K562 (cell line): ENCODE measurements at regions not wholly inside any gene's neighbourhood (a gene's known extent, or its start where the extent isn't known, plus 50 kb on each side); places are given as distances from the start of the nearest gene placed in this dataset.

Experiments used
- EZH2 ChIP-seq: IDR thresholded peaks from 2 replicates; pipeline ENCODE4 v1.6.1; 2012; ENCODE audit warnings: low read depth, mild to moderate bottlenecking, inconsistent platforms, low read length, borderline replicate concordance
- NCOA2 ChIP-seq, 2 experiments: fragments of 450-650 bp; IDR thresholded peaks; 2 replicates each; pipeline ENCODE4 v1.6.1; 2018; ENCODE audit warnings: mild to moderate bottlenecking in 2 of 2, moderate library complexity in 1 of 2; ENCODE audit not compliant: partially characterized antibody in 2 of 2
- NR2C2 ChIP-seq, 2 experiments: fragments of 200-800 bp in 1 of 2; sonication (Bioruptor generic) in 1 of 2; sonication (generic) in 1 of 2; formaldehyde crosslinking in 1 of 2; IDR thresholded peaks; 2 replicates each; pipeline versions ENCODE4 v1.6.1 to v1.8.0; 2016 to 2022; ENCODE audit warnings: mild to moderate bottlenecking in 1 of 2, missing compliant biosample characterization in 1 of 2, missing genetic modification characterization in 1 of 2, missing genetic modification reagents in 1 of 2
- SMARCC2 ChIP-seq: fragments of 450-650 bp; IDR thresholded peaks from 2 replicates; pipeline ENCODE4 v1.6.1; 2017; ENCODE audit warnings: antibody characterized with exemption, moderate library complexity, mild to moderate bottlenecking, low read depth
- SUPT5H ChIP-seq: fragments of 450-650 bp; IDR thresholded peaks from 2 replicates; pipeline ENCODE4 v1.6.1; 2016
- TAL1 ChIP-seq: fragments of 450-650 bp; IDR thresholded peaks from 2 replicates; pipeline ENCODE4 v1.6.1; 2016; ENCODE audit warnings: mild to moderate bottlenecking
- TRIM24 ChIP-seq, 2 experiments: fragments of 450-650 bp; IDR thresholded peaks; 2 replicates each; pipeline ENCODE4 v1.6.1; 2016
- TF ChIP-seq, protein P1 (sequence below): sonication (generic); formaldehyde crosslinking; IDR thresholded peaks from 2 replicates; pipeline ENCODE4 v1.8.1; 2023; ENCODE audit warnings: mild to moderate bottlenecking, missing genetic modification reagents
- TF ChIP-seq, protein P2 (sequence below), 2 experiments: fragments of 450-650 bp; formaldehyde crosslinking in 1 of 2; IDR thresholded peaks; 2 replicates each; pipeline versions ENCODE4 v1.4.0 to v1.6.1; 2014 to 2020; ENCODE audit warnings: mild to moderate bottlenecking in 2 of 2, borderline replicate concordance in 1 of 2, low read depth in 1 of 2

DNA sequence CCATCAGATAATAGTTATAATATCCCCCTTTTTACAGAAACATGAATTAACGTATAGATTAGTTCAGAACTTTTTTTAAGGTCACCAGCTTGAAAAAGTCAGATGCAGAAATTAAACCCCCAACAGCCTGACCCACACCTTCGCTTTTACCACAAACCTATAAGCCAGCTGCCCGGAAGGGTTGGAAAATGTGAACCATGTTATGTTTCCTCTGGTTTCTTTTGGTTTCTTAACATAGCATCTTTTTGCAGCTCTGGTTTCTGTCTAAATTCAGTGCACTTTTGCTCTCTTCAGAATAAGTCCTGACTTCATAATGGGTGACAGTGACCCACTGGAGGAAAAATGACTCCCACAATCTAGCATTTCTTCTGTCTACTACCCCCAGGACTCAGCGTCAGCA, 381.7 kb upstream of the DDX18 start:
- TF ChIP-seq TAL1 (no peak), SMARCC2 (no peak), EZH2 (no peak), TRIM24 (IDR thresholded peaks at IDR 0.05) (no peak), NCOA2 (IDR thresholded peaks at IDR 0.05; ENCODE audit: partially characterized antibody in 2 of 2) (no peak), NR2C2 (CRISPR knock-in tag; IDR thresholded peaks at IDR 0.05) (no peak), NR2C2 (tag; IDR thresholded peaks at IDR 0.05) (no peak), SUPT5H (no peak)
- TF ChIP-seq, protein P1, sequence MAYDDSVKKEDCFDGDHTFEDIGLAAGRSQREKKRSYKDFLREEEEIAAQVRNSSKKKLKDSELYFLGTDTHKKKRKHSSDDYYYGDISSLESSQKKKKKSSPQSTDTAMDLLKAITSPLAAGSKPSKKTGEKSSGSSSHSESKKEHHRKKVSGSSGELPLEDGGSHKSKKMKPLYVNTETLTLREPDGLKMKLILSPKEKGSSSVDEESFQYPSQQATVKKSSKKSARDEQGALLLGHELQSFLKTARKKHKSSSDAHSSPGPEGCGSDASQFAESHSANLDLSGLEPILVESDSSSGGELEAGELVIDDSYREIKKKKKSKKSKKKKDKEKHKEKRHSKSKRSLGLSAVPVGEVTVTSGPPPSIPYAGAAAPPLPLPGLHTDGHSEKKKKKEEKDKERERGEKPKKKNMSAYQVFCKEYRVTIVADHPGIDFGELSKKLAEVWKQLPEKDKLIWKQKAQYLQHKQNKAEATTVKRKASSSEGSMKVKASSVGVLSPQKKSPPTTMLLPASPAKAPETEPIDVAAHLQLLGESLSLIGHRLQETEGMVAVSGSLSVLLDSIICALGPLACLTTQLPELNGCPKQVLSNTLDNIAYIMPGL (CRISPR knock-in tag), result no peak
- TF ChIP-seq, protein P2, sequence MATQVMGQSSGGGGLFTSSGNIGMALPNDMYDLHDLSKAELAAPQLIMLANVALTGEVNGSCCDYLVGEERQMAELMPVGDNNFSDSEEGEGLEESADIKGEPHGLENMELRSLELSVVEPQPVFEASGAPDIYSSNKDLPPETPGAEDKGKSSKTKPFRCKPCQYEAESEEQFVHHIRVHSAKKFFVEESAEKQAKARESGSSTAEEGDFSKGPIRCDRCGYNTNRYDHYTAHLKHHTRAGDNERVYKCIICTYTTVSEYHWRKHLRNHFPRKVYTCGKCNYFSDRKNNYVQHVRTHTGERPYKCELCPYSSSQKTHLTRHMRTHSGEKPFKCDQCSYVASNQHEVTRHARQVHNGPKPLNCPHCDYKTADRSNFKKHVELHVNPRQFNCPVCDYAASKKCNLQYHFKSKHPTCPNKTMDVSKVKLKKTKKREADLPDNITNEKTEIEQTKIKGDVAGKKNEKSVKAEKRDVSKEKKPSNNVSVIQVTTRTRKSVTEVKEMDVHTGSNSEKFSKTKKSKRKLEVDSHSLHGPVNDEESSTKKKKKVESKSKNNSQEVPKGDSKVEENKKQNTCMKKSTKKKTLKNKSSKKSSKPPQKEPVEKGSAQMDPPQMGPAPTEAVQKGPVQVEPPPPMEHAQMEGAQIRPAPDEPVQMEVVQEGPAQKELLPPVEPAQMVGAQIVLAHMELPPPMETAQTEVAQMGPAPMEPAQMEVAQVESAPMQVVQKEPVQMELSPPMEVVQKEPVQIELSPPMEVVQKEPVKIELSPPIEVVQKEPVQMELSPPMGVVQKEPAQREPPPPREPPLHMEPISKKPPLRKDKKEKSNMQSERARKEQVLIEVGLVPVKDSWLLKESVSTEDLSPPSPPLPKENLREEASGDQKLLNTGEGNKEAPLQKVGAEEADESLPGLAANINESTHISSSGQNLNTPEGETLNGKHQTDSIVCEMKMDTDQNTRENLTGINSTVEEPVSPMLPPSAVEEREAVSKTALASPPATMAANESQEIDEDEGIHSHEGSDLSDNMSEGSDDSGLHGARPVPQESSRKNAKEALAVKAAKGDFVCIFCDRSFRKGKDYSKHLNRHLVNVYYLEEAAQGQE (IDR thresholded peaks at IDR 0.05; ENCODE audit: borderline replicate concordance), result no peak
- TF ChIP-seq, protein P2 (CRISPR knock-in tag; IDR thresholded peaks at IDR 0.05; ENCODE audit: low read depth), result no peak
